HG03139 (cell line): ENCODE measurements at regions not wholly inside any gene's neighbourhood (a gene's known extent, or its start where the extent isn't known, plus 50 kb on each side); places are given as distances from the start of the nearest gene placed in this dataset.
A peak's percentile ranks its signal among the peaks of the same experiment; 100 is the strongest.
"Not testable (repeated sequence)": the region's sequence is repeated elsewhere in the genome, so short reads cannot be mapped to it uniquely, and the experiment has no call there.

ENCODE experiments used
- ATAC-seq: cut with Tn5 transposase; IDR thresholded peaks from one replicate; pipeline ENCODE4 v1.9.1; 2021; ENCODE audit not compliant: unreplicated experiment

DNA sequence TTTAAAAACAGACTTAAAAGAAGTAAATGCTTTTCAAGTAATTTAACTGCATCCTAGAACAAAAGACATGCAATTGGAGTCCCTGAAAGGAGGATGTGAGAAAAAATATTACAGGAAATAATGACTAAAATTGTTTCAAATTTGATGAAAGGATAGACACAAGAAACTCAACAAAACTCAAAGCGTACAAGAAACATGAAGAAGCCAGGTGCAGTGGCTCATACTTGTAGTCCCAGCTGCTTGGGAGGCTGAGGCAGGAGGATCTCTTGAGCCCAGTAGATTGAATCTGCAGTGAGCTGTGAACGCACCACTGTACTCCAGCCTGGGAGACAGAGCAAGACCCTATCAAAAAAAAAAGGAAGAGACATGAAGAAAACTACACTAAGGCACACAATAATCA, 118.1 kb upstream of the SLC39A10 start:
- no peak for ATAC-seq

- ATAC-seq = no peak
Observed at GRCh38 chr2:195537811-195538210, 119.2 kb upstream of the SLC39A10 start.

- ATAC-seq = no peak
Observed at GRCh38 chr2:195536906-195537305, 120.1 kb upstream of the SLC39A10 start.

DNA sequence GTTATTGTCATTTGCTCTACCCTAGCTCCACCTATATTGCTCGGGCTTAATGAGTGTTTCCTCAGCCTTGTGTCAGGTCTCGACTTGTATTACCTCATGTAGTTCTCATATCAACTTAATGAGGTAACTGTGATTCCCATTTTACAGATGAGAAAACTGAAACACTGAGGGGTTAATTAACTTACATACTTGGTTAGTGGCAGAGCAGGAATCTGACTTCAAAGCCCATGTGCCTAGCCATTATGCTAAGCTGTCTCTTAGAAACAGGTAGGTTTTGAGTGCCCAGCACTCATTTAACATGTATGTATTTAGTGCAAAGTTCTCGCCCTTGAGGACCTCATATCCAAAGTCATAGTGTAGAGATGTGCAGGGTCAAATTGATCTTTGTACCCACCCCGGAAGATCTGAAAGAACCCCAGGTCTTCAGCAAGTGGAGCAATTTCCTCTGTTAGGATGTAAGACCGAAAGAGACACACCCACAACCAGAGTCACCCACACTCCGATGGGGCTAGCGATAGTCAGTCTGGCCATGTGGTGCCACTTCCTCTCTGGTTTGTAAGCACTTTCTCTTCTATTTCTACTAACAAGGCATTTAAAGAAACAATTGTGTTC, 121.0 kb upstream of the SLC39A10 start:
- ATAC-seq = peak; percentile 73

- ATAC-seq = no peak
Observed at GRCh38 chr2:195534971-195535370, 122.1 kb upstream of the SLC39A10 start.

GRCh38 chr2:195533771-195534642, 123.0 kb upstream of the SLC39A10 start:
- ATAC-seq = peak; percentile 76

DNA sequence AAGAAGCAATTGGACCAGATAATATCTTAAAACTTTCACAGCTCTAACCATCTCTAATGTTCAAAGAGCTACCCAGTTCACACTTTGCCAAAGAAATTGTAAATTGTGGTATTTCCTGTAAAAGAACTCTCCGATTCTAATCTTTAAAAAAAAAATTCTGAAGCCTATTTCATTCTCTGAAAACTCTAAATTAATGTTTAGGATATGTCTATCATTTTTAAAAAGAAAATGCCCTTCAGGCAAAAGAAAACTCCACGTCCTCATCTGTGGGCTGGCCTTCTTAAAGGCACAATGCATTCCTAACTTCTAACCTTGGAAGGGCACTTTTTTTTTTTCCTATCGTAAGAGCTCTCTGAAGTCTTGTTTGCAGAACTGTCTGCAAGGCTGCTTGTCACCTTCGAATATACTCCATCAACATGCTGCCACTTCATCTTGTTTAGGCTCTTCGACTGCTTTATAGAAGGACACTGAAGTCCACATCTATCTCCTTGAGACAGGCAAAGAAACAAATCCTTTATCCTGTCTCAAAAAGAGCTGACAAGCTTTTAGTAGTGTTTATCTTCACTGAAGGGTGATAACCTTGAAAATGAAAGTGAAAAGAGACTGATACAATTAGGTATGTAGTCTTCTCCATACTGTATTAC, 124.3 kb upstream of the SLC39A10 start:
- peak; percentile 18 for ATAC-seq

DNA sequence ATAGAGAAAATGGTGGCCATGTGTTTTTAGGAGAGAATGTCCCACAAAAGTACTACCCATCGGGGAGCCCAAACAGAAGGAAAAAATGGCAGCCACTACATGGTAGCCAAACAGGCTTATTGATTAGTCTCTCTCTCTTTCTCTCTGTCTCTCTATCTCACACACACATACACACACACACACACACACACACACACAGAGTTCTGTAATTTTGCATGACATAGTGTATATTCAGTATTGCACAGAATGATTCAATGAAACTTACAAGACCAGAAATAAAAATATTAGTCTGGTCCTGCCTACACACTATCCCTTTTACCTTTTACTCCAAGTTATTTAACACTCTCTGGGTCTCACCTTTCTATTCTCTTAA, 124.8 kb upstream of the SLC39A10 start:
- no peak for ATAC-seq

DNA sequence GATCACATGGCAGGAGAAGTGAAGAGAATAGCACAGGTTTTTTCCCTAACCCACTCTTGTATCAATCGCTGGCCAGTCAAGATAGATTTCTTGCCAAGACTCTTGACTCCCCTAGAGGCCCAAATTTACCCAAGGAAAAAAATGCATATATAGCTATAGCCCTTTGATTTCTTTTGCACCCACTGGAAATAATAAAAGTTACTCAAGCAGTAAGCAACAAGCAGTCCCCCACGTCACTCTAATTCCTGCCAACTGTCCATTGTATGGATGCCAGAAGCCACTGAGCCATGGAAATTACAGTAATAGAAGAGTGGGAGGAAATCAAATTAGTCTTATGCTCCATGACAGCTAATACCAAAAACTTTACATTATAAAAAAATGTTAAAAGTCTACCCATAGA, 125.3 kb upstream of the SLC39A10 start:
- no peak for ATAC-seq

GRCh38 chr2:195523242-195523641, 133.8 kb upstream of the SLC39A10 start:
- ATAC-seq = not testable (repeated sequence)

DNA sequence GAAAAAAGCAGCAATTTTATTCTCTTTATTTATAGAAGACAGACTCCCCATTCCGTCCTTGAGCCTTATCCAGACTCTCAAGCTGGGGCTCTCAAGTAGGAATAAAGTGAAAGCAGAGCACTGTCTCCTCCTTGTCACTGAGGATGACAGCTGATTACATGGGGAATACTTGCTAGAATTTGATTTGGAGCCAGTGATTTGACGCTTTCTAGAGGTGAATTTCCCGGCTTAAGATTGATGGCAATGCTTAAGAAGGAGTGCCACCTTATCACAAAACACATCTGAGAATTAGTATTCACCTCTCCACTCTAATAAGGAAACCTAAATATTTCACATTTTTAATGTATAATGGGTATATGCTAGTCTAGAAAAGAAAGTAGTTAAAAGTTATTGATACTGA, 135.4 kb upstream of the SLC39A10 start:
- ATAC-seq = no peak

DNA sequence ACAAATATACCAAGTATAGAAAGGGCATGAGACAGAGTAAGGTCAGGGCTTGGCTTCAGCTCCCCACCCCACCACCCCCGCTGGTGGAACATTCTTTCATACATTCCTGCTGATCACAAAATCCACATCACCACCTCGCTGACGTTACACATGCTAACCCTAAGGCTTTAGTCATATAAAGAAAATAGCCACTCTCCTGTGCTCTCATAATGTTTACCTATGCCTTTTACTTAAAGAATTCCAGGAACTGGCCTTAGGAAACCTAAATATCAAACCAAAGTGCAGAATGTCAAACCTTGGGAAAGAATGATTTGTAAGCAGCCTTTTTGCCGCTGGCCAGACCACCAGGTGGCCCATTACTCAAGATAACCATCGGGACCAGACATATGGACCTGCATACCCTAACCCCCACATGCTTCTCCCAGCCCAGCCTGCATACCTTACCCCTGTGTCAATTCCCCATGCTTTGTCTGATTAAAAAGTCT, 136.3 kb upstream of the SLC39A10 start:
- ATAC-seq = no peak

- ATAC-seq = no peak
Observed at GRCh38 chr2:195515551-195515950, 141.5 kb upstream of the SLC39A10 start.

DNA sequence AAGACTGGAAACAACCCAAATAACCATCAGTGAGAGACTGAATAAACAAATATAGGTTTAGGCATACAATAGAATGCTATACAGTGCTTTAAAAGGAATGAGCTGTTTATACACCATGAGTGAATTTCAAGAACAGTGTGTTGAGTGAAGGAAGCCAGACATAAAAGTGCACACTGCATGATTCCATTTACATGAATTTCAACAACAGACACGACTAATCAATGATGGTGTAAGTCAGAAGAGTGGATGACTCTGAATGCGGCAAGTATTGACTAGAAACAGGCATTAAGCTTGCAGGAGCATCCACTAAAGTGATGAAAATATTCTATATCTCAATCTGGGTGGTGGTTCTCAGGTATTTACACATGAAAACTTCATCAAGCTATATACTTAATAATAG, 142.7 kb upstream of the SLC39A10 start:
- ATAC-seq = no peak

DNA sequence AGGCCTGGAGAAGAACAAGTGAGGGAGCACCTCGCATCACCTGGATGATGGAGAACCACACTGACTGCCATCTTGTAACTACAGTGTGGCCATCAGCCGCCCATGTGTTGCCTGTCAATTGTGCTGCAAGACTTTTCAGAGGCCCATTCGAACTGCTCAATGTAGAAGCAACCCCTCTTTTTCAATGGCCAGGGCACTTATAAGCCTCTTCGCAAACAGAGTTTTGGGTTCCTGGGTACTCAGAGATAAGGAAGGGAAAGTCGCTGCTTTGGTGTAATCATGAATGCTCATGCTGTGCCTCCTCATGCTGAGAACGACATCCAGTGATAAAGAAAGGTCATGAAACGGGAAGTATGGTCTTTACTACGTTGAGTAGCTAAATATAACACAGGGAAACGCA, 143.9 kb upstream of the SLC39A10 start:
- ATAC-seq = no peak

DNA sequence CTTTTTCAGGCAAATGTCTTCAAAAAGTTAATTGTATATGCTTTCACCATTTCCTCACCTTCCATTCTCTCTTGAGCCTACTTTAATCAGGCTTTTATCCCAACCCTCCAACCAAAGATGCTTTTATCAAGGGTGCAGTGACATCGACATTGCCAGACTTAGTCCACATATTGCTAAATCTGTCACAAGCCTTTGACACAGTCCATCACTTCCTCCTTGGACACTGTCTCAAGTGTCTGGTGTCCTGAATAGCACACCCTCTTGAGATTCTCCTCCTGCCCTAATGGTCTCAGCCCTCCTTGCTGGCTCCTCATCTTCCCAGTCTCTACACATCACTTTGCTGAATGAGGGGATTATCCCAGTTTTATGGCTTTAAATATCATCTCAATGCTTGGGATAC, 147.5 kb upstream of the SLC39A10 start:
- ATAC-seq = no peak

DNA sequence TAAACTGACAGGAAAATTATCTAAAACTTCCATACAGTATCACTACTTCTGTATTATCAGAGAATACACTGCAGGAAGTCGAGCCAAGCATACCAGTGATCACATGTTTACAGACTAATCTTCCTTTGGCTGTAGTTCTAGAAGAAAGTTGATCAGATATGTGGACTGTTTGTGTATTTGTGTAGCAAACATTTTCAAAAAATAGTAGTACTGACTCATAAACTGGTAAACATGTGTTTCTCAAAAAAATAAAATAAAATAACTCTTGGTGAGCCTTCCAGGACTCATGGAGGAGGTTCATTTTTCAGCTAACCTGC, 148.9 kb upstream of the SLC39A10 start:
- no peak for ATAC-seq

GRCh38 chr2:195507447-195508138, 149.4 kb upstream of the SLC39A10 start:
- no peak for ATAC-seq

DNA sequence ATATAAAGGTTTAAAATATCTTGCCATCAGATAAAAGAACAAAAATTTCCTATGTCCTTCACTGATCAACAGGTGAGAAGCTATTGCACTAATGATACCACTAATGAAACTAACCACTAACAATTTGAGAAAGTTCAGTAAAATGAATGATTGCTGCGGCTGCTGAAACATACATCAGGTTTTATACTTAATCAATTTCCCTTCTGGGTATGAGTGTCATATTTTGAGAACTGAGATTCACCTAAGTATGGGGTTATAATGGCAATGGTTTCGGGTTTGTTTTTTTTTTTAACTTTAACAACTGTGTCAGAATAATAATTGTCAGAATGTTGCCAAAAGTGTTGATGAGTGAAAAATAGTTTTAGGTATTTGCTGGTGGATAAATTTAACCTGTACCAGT, 151.3 kb upstream of the SLC39A10 start:
- ATAC-seq = peak; percentile 84

- no peak for ATAC-seq
Observed at GRCh38 chr2:195503208-195503607, 153.8 kb upstream of the SLC39A10 start.

GRCh38 chr2:195501746-195502145, 155.3 kb upstream of the SLC39A10 start:
- no peak for ATAC-seq

DNA sequence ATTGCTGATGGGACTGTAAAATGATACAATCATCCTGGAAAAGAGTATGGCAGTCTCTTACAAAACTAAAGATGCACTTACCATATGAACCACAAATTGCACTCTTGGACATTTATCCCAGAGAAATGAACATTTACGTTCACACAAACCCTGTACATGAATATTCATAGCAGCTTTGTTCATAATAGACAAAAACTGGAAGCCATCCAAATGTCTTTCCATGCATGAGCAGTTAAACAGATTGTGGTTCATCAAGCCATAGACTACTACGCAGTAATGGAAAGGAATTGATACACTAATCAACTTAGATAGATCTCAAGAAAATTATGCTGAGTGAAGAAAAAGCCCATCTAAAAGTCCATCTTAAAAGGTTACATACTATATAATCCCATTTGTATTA, 156.1 kb upstream of the SLC39A10 start:
- no peak for ATAC-seq
